AG10803 (cell line): ENCODE measurements at regions not wholly inside any gene's neighbourhood (a gene's known extent, or its start where the extent isn't known, plus 50 kb on each side); places are given as distances from the start of the nearest gene placed in this dataset.

Source experiments
- DNase-seq: peaks from one replicate; pipeline ENCODE4 v3.0.0; 2010; ENCODE audit warnings: low read depth
- H3K4me3 ChIP-seq: 2 replicates; pipeline ENCODE4 v1.5.1; 2011; ENCODE audit warnings: mild to moderate bottlenecking, low read length, control low read depth
- TF ChIP-seq, protein P1 (sequence below): conservative IDR thresholded peaks from 2 replicates; pipeline ENCODE4 v1.5.1; 2011; ENCODE audit warnings: mild to moderate bottlenecking, low read length, control low read depth, inconsistent platforms

GRCh38 chr3:143209715-143210059 is 90.1 kb downstream of the CHST2 start:
- no peak for DNase-seq

GRCh38 chr3:143210141-143210540 is 90.6 kb downstream of the CHST2 start:
- DNase-seq, result no peak
- H3K4me3 ChIP-seq, result no peak overlapping the region
- TF ChIP-seq, protein P1, sequence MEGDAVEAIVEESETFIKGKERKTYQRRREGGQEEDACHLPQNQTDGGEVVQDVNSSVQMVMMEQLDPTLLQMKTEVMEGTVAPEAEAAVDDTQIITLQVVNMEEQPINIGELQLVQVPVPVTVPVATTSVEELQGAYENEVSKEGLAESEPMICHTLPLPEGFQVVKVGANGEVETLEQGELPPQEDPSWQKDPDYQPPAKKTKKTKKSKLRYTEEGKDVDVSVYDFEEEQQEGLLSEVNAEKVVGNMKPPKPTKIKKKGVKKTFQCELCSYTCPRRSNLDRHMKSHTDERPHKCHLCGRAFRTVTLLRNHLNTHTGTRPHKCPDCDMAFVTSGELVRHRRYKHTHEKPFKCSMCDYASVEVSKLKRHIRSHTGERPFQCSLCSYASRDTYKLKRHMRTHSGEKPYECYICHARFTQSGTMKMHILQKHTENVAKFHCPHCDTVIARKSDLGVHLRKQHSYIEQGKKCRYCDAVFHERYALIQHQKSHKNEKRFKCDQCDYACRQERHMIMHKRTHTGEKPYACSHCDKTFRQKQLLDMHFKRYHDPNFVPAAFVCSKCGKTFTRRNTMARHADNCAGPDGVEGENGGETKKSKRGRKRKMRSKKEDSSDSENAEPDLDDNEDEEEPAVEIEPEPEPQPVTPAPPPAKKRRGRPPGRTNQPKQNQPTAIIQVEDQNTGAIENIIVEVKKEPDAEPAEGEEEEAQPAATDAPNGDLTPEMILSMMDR, result no peak

More at GRCh38 chr3:143209715-143210059, 90.1 kb downstream of the CHST2 start:
- TF ChIP-seq, protein P1, result no peak
- H3K4me3 ChIP-seq, result no peak overlapping the region

- TF ChIP-seq, protein P1, result no peak
- no peak overlapping the region for H3K4me3 ChIP-seq
- no peak for DNase-seq
Observed at GRCh38 chr3:143215059-143215458, 95.5 kb downstream of the CHST2 start.
